ENCODE measurements at regions not wholly inside any gene's neighbourhood (a gene's known extent, or its start where the extent isn't known, plus 50 kb on each side); places are given as distances from the start of the nearest gene placed in this dataset.

GRCh38 chr1:209266590-209267205 is 316.8 kb upstream of the CAMK1G start:
- no peak overlapping the region for H3K4me3 Mint-ChIP-seq (ENCODE audit: low read depth)
- peaks cover 3% of the 10 kb centered on the region for H3K27me3 Mint-ChIP-seq
- H3K36me3 Mint-ChIP-seq (ENCODE audit: insufficient read depth), result no peaks in the 10 kb centered on the region
- H3K4me1 Mint-ChIP-seq (ENCODE audit: low read depth), result peaks cover 13% of the 10 kb centered on the region
- no peak for TF ChIP-seq CTCF (IDR thresholded peaks at IDR 0.05; ENCODE audit: unreplicated experiment)
- no peak for DNase-seq (ENCODE audit: low spot score, unreplicated experiment)
- H3K27ac Mint-ChIP-seq, result no peak overlapping the region
- H3K9me3 Mint-ChIP-seq (ENCODE audit: low read depth), result no peaks in the 10 kb centered on the region

- H3K27me3 Mint-ChIP-seq, result peaks cover 3% of the 10 kb centered on the region
- no peak for DNase-seq (ENCODE audit: low spot score, unreplicated experiment)
- no peak for TF ChIP-seq CTCF (IDR thresholded peaks at IDR 0.05; ENCODE audit: unreplicated experiment)
- H3K36me3 Mint-ChIP-seq (ENCODE audit: insufficient read depth), result no peaks in the 10 kb centered on the region
- H3K9me3 Mint-ChIP-seq (ENCODE audit: low read depth), result no peaks in the 10 kb centered on the region
- no peak overlapping the region for H3K4me3 Mint-ChIP-seq (ENCODE audit: low read depth)
- H3K4me1 Mint-ChIP-seq (ENCODE audit: low read depth), result peaks cover 13% of the 10 kb centered on the region
- no peak overlapping the region for H3K27ac Mint-ChIP-seq
These were observed 315.5 kb upstream of the CAMK1G start for GRCh38 chr1:209267968-209268367.

GRCh38 chr1:209268479-209268878 is 315.0 kb upstream of the CAMK1G start:
- H3K4me1 Mint-ChIP-seq (ENCODE audit: low read depth), result peaks cover 13% of the 10 kb centered on the region
- H3K4me3 Mint-ChIP-seq (ENCODE audit: low read depth), result no peak overlapping the region
- H3K27ac Mint-ChIP-seq, result no peak overlapping the region
- TF ChIP-seq CTCF (IDR thresholded peaks at IDR 0.05; ENCODE audit: unreplicated experiment), result no peak
- no peak for DNase-seq (ENCODE audit: low spot score, unreplicated experiment)
- peaks cover 3% of the 10 kb centered on the region for H3K9me3 Mint-ChIP-seq (ENCODE audit: low read depth)
- no peaks in the 10 kb centered on the region for H3K36me3 Mint-ChIP-seq (ENCODE audit: insufficient read depth)
- peaks cover 3% of the 10 kb centered on the region for H3K27me3 Mint-ChIP-seq

- no peak for TF ChIP-seq CTCF (IDR thresholded peaks at IDR 0.05; ENCODE audit: unreplicated experiment)
- no peak overlapping the region for H3K4me3 Mint-ChIP-seq (ENCODE audit: low read depth)
- H3K27me3 Mint-ChIP-seq, result no peaks in the 10 kb centered on the region
- H3K27ac Mint-ChIP-seq, result no peak overlapping the region
- no peaks in the 10 kb centered on the region for H3K36me3 Mint-ChIP-seq (ENCODE audit: insufficient read depth)
- no peaks in the 10 kb centered on the region for H3K4me1 Mint-ChIP-seq (ENCODE audit: low read depth)
- DNase-seq (ENCODE audit: low spot score, unreplicated experiment), result no peak
- H3K9me3 Mint-ChIP-seq (ENCODE audit: low read depth), result peaks cover 10% of the 10 kb centered on the region
These were observed 307.2 kb upstream of the CAMK1G start for GRCh38 chr1:209276321-209276720.

- peaks cover 10% of the 10 kb centered on the region for H3K9me3 Mint-ChIP-seq (ENCODE audit: low read depth)
- no peak for DNase-seq (ENCODE audit: low spot score, unreplicated experiment)
- no peak overlapping the region for H3K27ac Mint-ChIP-seq
- H3K4me1 Mint-ChIP-seq (ENCODE audit: low read depth), result no peaks in the 10 kb centered on the region
- no peak overlapping the region for H3K4me3 Mint-ChIP-seq (ENCODE audit: low read depth)
- no peak for TF ChIP-seq CTCF (IDR thresholded peaks at IDR 0.05; ENCODE audit: unreplicated experiment)
- no peaks in the 10 kb centered on the region for H3K27me3 Mint-ChIP-seq
- no peaks in the 10 kb centered on the region for H3K36me3 Mint-ChIP-seq (ENCODE audit: insufficient read depth)
These were observed 305.9 kb upstream of the CAMK1G start for GRCh38 chr1:209277662-209278061.
